Lower leg skin (tissue), 4 donors: ENCODE measurements at regions not wholly inside any gene's neighbourhood (a gene's known extent, or its start where the extent isn't known, plus 50 kb on each side); places are given as distances from the start of the nearest gene placed in this dataset.
A peak's percentile ranks its signal among the peaks of the same experiment; 100 is the strongest.
"Not testable (repeated sequence)": the region's sequence is repeated elsewhere in the genome, so short reads cannot be mapped to it uniquely, and the experiment has no call there.

Experiments used
- DNase-seq, 2 donors: peaks; one replicate each; pipeline ENCODE4 v3.0.0-alpha.2; 2019; ENCODE audit warnings: low spot score in 2 of 2
- H3K4me3 ChIP-seq: fragments of 200-600 bp; sonication (generic); 2 replicates; pipeline ENCODE4 v1.5.1; 2017; ENCODE audit warnings: mild to moderate bottlenecking, low read depth; ENCODE audit not compliant: poor library complexity, severe bottlenecking
- CTCF ChIP-seq, 3 donors: fragments of 450-650 bp; IDR thresholded peaks; one replicate each; pipeline ENCODE4 v1.5.1; 2016; ENCODE audit warnings: antibody characterized with exemption in 3 of 3, mild to moderate bottlenecking in 3 of 3, moderate library complexity in 2 of 3
- POLR2A ChIP-seq, 2 donors: fragments of 450-650 bp; IDR thresholded peaks; one replicate each; pipeline ENCODE4 v1.6.1; 2016 to 2017; ENCODE audit warnings: antibody characterized with exemption in 2 of 2, mild to moderate bottlenecking in 1 of 2, moderate library complexity in 1 of 2
- WGBS, 2 donors: methylation state at CpG; one replicate each; pipeline ENCODE4 v1.1.5; 2018; 5-methylcytosine and 5-hydroxymethylcytosine counted together
- intact Hi-C: fragments of 100-400 bp; cut with DNase I; formaldehyde crosslinking; loops from one replicate; pipeline ENCODE4 v1.15.0; 2023; ENCODE audit warnings: low total_unique reads

DNA sequence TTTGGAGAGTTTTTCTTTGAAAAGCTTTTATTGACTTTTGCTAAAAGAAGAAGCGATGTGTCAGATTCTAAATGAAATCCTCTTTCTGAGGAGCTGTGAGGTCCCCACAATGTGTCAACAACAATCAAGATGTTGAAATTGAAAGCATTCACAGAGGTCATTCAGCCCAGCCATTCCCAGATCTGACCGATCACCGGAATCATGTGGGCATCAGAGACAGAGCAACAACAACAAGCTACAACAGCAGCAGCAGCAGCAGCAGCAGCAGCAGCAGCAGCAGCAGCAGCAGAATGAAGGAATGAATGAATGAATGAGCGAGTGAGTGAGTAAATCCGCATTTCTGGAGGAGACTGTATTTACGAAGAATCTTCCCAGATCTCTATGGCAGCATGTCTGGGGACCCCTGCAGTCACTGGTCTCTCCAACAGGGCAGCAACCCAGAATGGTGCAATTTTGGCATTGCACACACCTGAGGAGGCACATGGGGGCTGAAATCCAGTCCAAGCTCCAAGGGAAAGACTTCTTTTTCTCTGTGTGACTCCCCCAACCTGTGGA is 299.0 kb downstream of the MYCN start:
- WGBS, 2 donors, result 83 to 92% methylated on average over 6 of the region's 6 CpGs
- intact Hi-C loops, result no loop called here
- no peak overlapping the region for H3K4me3 ChIP-seq
- DNase-seq, result no peak
- no peak for TF ChIP-seq POLR2A (IDR thresholded peaks at IDR 0.05)

DNA sequence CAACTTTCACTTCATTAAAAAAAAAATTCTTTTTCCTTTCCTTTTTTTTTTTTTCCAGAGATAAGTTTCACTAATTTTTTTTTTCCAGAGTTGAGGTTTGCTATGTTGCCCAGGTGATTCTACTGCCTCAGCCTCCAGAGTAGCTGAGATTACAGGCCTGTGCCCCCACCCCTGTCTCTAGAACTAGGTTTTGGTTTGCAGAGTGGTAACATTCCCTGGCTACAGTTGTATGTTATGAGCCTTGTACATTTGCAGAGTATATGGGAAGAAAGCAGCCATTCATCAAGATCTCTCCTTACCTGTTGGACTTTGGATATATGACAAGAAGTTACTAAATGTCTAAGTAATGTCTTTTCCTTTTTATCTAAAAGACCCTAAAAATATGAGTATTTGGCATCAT is 298.4 kb downstream of the MYCN start:
- DNase-seq, result peak in 1 of 2 donors; percentile 7
- TF ChIP-seq POLR2A (IDR thresholded peaks at IDR 0.05) (no peak), CTCF (IDR thresholded peaks at IDR 0.05) (no peak)
- intact Hi-C loops, result no loop called here
- no peak overlapping the region for H3K4me3 ChIP-seq

- no peak for TF ChIP-seq CTCF (IDR thresholded peaks at IDR 0.05)
- no peak for TF ChIP-seq POLR2A (IDR thresholded peaks at IDR 0.05)
- intact Hi-C loops, result no loop called here
- DNase-seq, result peak in 1 of 2 donors; percentile 45
- 78 to 81% methylated on average over 10 of the region's 10 CpGs for WGBS, 2 donors
- H3K4me3 ChIP-seq, result no peak overlapping the region
Observed at GRCh38 chr2:16238001-16238761, 297.8 kb downstream of the MYCN start.

GRCh38 chr2:16235747-16236146 is 295.4 kb downstream of the MYCN start:
- 65 to 80% methylated on average over 1 of the region's 1 CpG for WGBS, 2 donors
- no peak overlapping the region for H3K4me3 ChIP-seq
- intact Hi-C loops, result no loop called here

DNA sequence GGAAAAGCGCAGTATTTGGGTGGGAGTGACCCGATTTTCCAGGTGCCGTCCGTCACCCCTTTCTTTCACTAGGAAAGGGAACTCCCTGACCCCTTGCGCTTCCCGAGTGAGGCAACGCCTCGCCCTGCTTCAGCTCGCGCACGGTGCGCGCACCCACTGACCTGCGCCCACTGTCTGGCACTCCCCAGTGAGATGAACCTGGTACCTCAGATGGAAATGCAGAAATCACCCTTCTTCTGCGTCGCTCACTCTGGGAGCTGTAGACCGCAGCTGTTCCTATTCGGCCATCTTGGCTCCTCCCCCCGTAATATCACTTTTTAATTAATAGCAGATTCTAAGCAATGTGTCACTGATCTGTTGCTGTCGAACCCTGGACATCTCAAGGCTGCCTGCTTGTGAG is 294.9 kb downstream of the MYCN start:
- intact Hi-C loops, H3K4me3 ChIP-seq: not testable (repeated sequence)
- WGBS, 2 donors, result 89 to 92% methylated on average over 20 of the region's 20 CpGs
- peak in 1 of 2 donors; percentile 31 for DNase-seq

More at GRCh38 chr2:16235747-16236146, 295.4 kb downstream of the MYCN start:
- DNase-seq, result no peak
- TF ChIP-seq POLR2A (IDR thresholded peaks at IDR 0.05), result no peak
- no peak for TF ChIP-seq CTCF (IDR thresholded peaks at IDR 0.05)

- intact Hi-C loops, result no loop called here
- 76 to 78% methylated on average over 6 of the region's 6 CpGs for WGBS, 2 donors
- DNase-seq, result no peak
Observed at GRCh38 chr2:16228951-16229350, 288.6 kb downstream of the MYCN start.

More at GRCh38 chr2:16228951-16229350, 288.6 kb downstream of the MYCN start:
- H3K4me3 ChIP-seq, result no peak overlapping the region
- TF ChIP-seq POLR2A (IDR thresholded peaks at IDR 0.05), result no peak
- no peak for TF ChIP-seq CTCF (IDR thresholded peaks at IDR 0.05)
